KOPT-K1 (cell line): ENCODE measurements at regions not wholly inside any gene's neighbourhood (a gene's known extent, or its start where the extent isn't known, plus 50 kb on each side); places are given as distances from the start of the nearest gene placed in this dataset.

Experiments used
- H3K27ac ChIP-seq: fragments of 200-600 bp; sonication (generic); 2 replicates; pipeline ENCODE4 v1.5.1; 2016; ENCODE audit warnings: antibody characterized with exemption, mild to moderate bottlenecking, low read depth, low read length; ENCODE audit not compliant: poor library complexity, severe bottlenecking
- H3K36me3 ChIP-seq: fragments of 200-600 bp; sonication (generic); 2 replicates; pipeline ENCODE4 v1.5.1; 2017; ENCODE audit warnings: antibody characterized with exemption, mild to moderate bottlenecking, low read length, moderate library complexity; ENCODE audit not compliant: insufficient read depth
- H3K9me3 ChIP-seq: fragments of 200-600 bp; sonication (generic); 2 replicates; pipeline ENCODE4 v1.5.1; 2017; ENCODE audit warnings: antibody characterized with exemption, low read length, mild to moderate bottlenecking; ENCODE audit not compliant: insufficient read depth, poor library complexity, severe bottlenecking

- H3K9me3 ChIP-seq = no peaks in the 10 kb centered on the region
- no peaks in the 10 kb centered on the region for H3K36me3 ChIP-seq
- no peak overlapping the region for H3K27ac ChIP-seq
These were observed 741.8 kb upstream of the SALL3 start for GRCh38 chr18:78237864-78238263.

GRCh38 chr18:78238404-78239089 lies 741.1 kb upstream of the SALL3 start:
- Histone ChIP-seq H3K36me3 (no peaks in the 10 kb centered on the region), H3K27ac (no peak overlapping the region), H3K9me3 (no peaks in the 10 kb centered on the region)

- Histone ChIP-seq H3K27ac (no peak overlapping the region), H3K9me3 (no peaks in the 10 kb centered on the region), H3K36me3 (no peaks in the 10 kb centered on the region)
These were observed 740.5 kb upstream of the SALL3 start for GRCh38 chr18:78239090-78239457.

GRCh38 chr18:78240101-78240500 lies 739.5 kb upstream of the SALL3 start:
- no peaks in the 10 kb centered on the region for H3K9me3 ChIP-seq
- no peaks in the 10 kb centered on the region for H3K36me3 ChIP-seq
- no peak overlapping the region for H3K27ac ChIP-seq

- no peaks in the 10 kb centered on the region for H3K36me3 ChIP-seq
- no peak overlapping the region for H3K27ac ChIP-seq
- no peaks in the 10 kb centered on the region for H3K9me3 ChIP-seq
These were observed 738.9 kb upstream of the SALL3 start for GRCh38 chr18:78240627-78241252.

GRCh38 chr18:78241535-78242253 lies 737.9 kb upstream of the SALL3 start:
- Histone ChIP-seq H3K27ac (no peak overlapping the region), H3K36me3 (no peaks in the 10 kb centered on the region), H3K9me3 (no peaks in the 10 kb centered on the region)

GRCh38 chr18:78242254-78242643 lies 737.4 kb upstream of the SALL3 start:
- no peaks in the 10 kb centered on the region for H3K36me3 ChIP-seq
- H3K27ac ChIP-seq = no peak overlapping the region
- no peaks in the 10 kb centered on the region for H3K9me3 ChIP-seq

- no peak overlapping the region for H3K27ac ChIP-seq
- H3K36me3 ChIP-seq = no peaks in the 10 kb centered on the region
- H3K9me3 ChIP-seq = no peaks in the 10 kb centered on the region
These were observed 736.8 kb upstream of the SALL3 start for GRCh38 chr18:78242806-78243205.

- Histone ChIP-seq H3K36me3 (no peaks in the 10 kb centered on the region), H3K9me3 (no peaks in the 10 kb centered on the region), H3K27ac (no peak overlapping the region)
These were observed 734.8 kb upstream of the SALL3 start for GRCh38 chr18:78244779-78245178.

GRCh38 chr18:78245451-78245850 lies 734.2 kb upstream of the SALL3 start:
- Histone ChIP-seq H3K9me3 (no peaks in the 10 kb centered on the region), H3K36me3 (no peaks in the 10 kb centered on the region), H3K27ac (no peak overlapping the region)

- Histone ChIP-seq H3K36me3 (no peaks in the 10 kb centered on the region), H3K27ac (no peak overlapping the region)
These were observed 733.6 kb upstream of the SALL3 start for GRCh38 chr18:78246050-78246449.

GRCh38 chr18:78246588-78246987 lies 733.0 kb upstream of the SALL3 start:
- no peaks in the 10 kb centered on the region for H3K36me3 ChIP-seq
- no peaks in the 10 kb centered on the region for H3K9me3 ChIP-seq
- H3K27ac ChIP-seq = no peak overlapping the region

More at GRCh38 chr18:78246050-78246449, 733.6 kb upstream of the SALL3 start:
- no peaks in the 10 kb centered on the region for H3K9me3 ChIP-seq

GRCh38 chr18:78247615-78248289 lies 731.9 kb upstream of the SALL3 start:
- Histone ChIP-seq H3K9me3 (no peaks in the 10 kb centered on the region), H3K36me3 (no peaks in the 10 kb centered on the region), H3K27ac (no peak overlapping the region)

GRCh38 chr18:78255013-78255412 lies 724.6 kb upstream of the SALL3 start:
- Histone ChIP-seq H3K9me3 (no peaks in the 10 kb centered on the region), H3K27ac (no peak overlapping the region), H3K36me3 (no peaks in the 10 kb centered on the region)

- Histone ChIP-seq H3K36me3 (no peaks in the 10 kb centered on the region), H3K27ac (no peak overlapping the region), H3K9me3 (no peaks in the 10 kb centered on the region)
These were observed 711.2 kb upstream of the SALL3 start for GRCh38 chr18:78268226-78268988.
